ENCODE measurements at regions not wholly inside any gene's neighbourhood (a gene's known extent, or its start where the extent isn't known, plus 50 kb on each side); places are given as distances from the start of the nearest gene placed in this dataset.
"Not testable (repeated sequence)": the region's sequence is repeated elsewhere in the genome, so short reads cannot be mapped to it uniquely, and the experiment has no call there.

GRCh38 chr14:106141242-106142220 is 615.1 kb downstream of the TMEM121 start:
- no peak overlapping the region for H3K4me2 ChIP-seq (ENCODE audit: low read length)
- no peak overlapping the region for H2BK120ac ChIP-seq (ENCODE audit: insufficient read depth, low read length, poor library complexity)
- H3K4me3 ChIP-seq (ENCODE audit: low read depth, low read length) = no peak overlapping the region
- H3K18ac ChIP-seq (ENCODE audit: low read length) = no peak overlapping the region
- no peak overlapping the region for H4K8ac ChIP-seq (ENCODE audit: low read depth, low read length)
- no peaks in the 10 kb centered on the region for H3K4me1 ChIP-seq (ENCODE audit: control insufficient read depth in 1 of 2, insufficient read depth in 2 of 2, low read length in 2 of 2)
- no peak overlapping the region for H2BK12ac ChIP-seq (ENCODE audit: low read length)
- no peaks in the 10 kb centered on the region for H3K79me1 ChIP-seq (ENCODE audit: low read length)
- no peak overlapping the region for H3K23ac ChIP-seq (ENCODE audit: low read length)
- no peaks in the 10 kb centered on the region for H3K27me3 ChIP-seq (ENCODE audit: insufficient read depth, low read length)
- H3K36me3 ChIP-seq (ENCODE audit: control insufficient read depth in 1 of 2, insufficient read depth in 2 of 2, low read length in 2 of 2) = no peaks in the 10 kb centered on the region
- H3K4ac ChIP-seq (ENCODE audit: low read depth, low read length) = no peak overlapping the region
- H2AK5ac ChIP-seq (ENCODE audit: low read length) = no peak overlapping the region
- H3K79me2 ChIP-seq (ENCODE audit: control insufficient read depth, insufficient read depth, low read length, poor library complexity) = no peaks in the 10 kb centered on the region
- no peak overlapping the region for H3K14ac ChIP-seq (ENCODE audit: low read length)
- H4K91ac ChIP-seq (ENCODE audit: low read depth, low read length) = no peak overlapping the region
- no CpG with 5 or more reads among the region's 18 CpGs for WGBS (ENCODE audit: extremely low coverage, insufficient coverage, insufficient read length)
- H3K27ac ChIP-seq (ENCODE audit: low read depth, low read length) = no peak overlapping the region
- peaks cover 16% of the 10 kb centered on the region for H3K9me3 ChIP-seq (ENCODE audit: insufficient read depth, low read depth, low read length)
- H4K12ac ChIP-seq (ENCODE audit: low read depth, low read length) = no peak overlapping the region
- H2AFZ ChIP-seq (ENCODE audit: insufficient read depth, low read length, poor library complexity) = no peak overlapping the region
- H2BK5ac ChIP-seq (ENCODE audit: low read depth, low read length, poor library complexity) = no peak overlapping the region
- no peak overlapping the region for H3K9ac ChIP-seq (ENCODE audit: low read length)
- no peak for DNase-seq

DNA sequence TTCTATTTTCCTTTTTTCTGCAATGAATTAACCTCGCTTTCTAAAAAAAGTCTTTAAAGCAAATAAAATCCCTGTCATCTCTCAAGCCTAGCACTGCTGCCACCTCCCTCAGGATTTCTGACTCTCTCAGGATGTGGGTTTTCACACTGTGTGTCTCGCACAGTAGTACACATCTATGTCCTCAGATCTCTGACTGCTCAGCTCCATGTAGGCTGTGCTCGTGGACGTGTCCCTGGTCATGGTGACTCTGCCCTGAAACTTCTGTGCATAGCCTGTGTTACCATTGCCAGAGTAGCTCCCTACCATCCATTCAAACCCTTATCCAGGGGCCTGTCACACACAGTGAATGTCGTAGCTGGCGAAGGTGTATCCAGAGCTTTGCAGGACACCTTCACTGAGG is 619.3 kb downstream of the TMEM121 start:
- H2AFZ ChIP-seq (ENCODE audit: insufficient read depth, low read length, poor library complexity); H4K8ac ChIP-seq (ENCODE audit: low read depth, low read length); H3K27ac ChIP-seq (ENCODE audit: low read depth, low read length); H3K18ac ChIP-seq (ENCODE audit: low read length); H2BK120ac ChIP-seq (ENCODE audit: insufficient read depth, low read length, poor library complexity); H3K4me3 ChIP-seq (ENCODE audit: low read depth, low read length); H4K91ac ChIP-seq (ENCODE audit: low read depth, low read length); H3K79me1 ChIP-seq (ENCODE audit: low read length); H3K4me2 ChIP-seq (ENCODE audit: low read length); H2BK5ac ChIP-seq (ENCODE audit: low read depth, low read length, poor library complexity); H2AK5ac ChIP-seq (ENCODE audit: low read length); H2BK12ac ChIP-seq (ENCODE audit: low read length); H3K36me3 ChIP-seq (ENCODE audit: control insufficient read depth in 1 of 2, insufficient read depth in 2 of 2, low read length in 2 of 2); H3K23ac ChIP-seq (ENCODE audit: low read length); H3K14ac ChIP-seq (ENCODE audit: low read length); H3K27me3 ChIP-seq (ENCODE audit: insufficient read depth, low read length); H3K79me2 ChIP-seq (ENCODE audit: control insufficient read depth, insufficient read depth, low read length, poor library complexity); H4K12ac ChIP-seq (ENCODE audit: low read depth, low read length); DNase-seq; H3K9ac ChIP-seq (ENCODE audit: low read length); H3K4me1 ChIP-seq (ENCODE audit: control insufficient read depth in 1 of 2, insufficient read depth in 2 of 2, low read length in 2 of 2); H3K4ac ChIP-seq (ENCODE audit: low read depth, low read length): not testable (repeated sequence)
- H3K9me3 ChIP-seq (ENCODE audit: insufficient read depth, low read depth, low read length) = peaks cover 21% of the 10 kb centered on the region
- WGBS (ENCODE audit: extremely low coverage, insufficient coverage, insufficient read length) = no CpG with 5 or more reads among the region's 6 CpGs

- H4K8ac ChIP-seq (ENCODE audit: low read depth, low read length); H3K14ac ChIP-seq (ENCODE audit: low read length); H2AK5ac ChIP-seq (ENCODE audit: low read length); H2BK120ac ChIP-seq (ENCODE audit: insufficient read depth, low read length, poor library complexity); H2BK12ac ChIP-seq (ENCODE audit: low read length); H3K4me3 ChIP-seq (ENCODE audit: low read depth, low read length); H3K27me3 ChIP-seq (ENCODE audit: insufficient read depth, low read length); H3K9ac ChIP-seq (ENCODE audit: low read length); H2AFZ ChIP-seq (ENCODE audit: insufficient read depth, low read length, poor library complexity); H3K4me1 ChIP-seq (ENCODE audit: control insufficient read depth in 1 of 2, insufficient read depth in 2 of 2, low read length in 2 of 2); H3K23ac ChIP-seq (ENCODE audit: low read length); H3K36me3 ChIP-seq (ENCODE audit: control insufficient read depth in 1 of 2, insufficient read depth in 2 of 2, low read length in 2 of 2); H3K18ac ChIP-seq (ENCODE audit: low read length); H4K91ac ChIP-seq (ENCODE audit: low read depth, low read length); H3K79me2 ChIP-seq (ENCODE audit: control insufficient read depth, insufficient read depth, low read length, poor library complexity); H3K27ac ChIP-seq (ENCODE audit: low read depth, low read length); H4K12ac ChIP-seq (ENCODE audit: low read depth, low read length); H3K79me1 ChIP-seq (ENCODE audit: low read length); H3K4me2 ChIP-seq (ENCODE audit: low read length); H3K9me3 ChIP-seq (ENCODE audit: insufficient read depth, low read depth, low read length); H2BK5ac ChIP-seq (ENCODE audit: low read depth, low read length, poor library complexity); H3K4ac ChIP-seq (ENCODE audit: low read depth, low read length): not testable (repeated sequence)
- WGBS (ENCODE audit: extremely low coverage, insufficient coverage, insufficient read length) = no CpG with 5 or more reads among the region's 17 CpGs
- peak; percentile 48 to 78 for DNase-seq
These were observed 627.1 kb downstream of the TMEM121 start for GRCh38 chr14:106153362-106153955.

GRCh38 chr14:106163316-106163715 is 636.9 kb downstream of the TMEM121 start:
- H3K79me2 ChIP-seq (ENCODE audit: control insufficient read depth, insufficient read depth, low read length, poor library complexity) = no peaks in the 10 kb centered on the region
- H3K23ac ChIP-seq (ENCODE audit: low read length) = no peak overlapping the region
- no peaks in the 10 kb centered on the region for H3K36me3 ChIP-seq (ENCODE audit: control insufficient read depth in 1 of 2, insufficient read depth in 2 of 2, low read length in 2 of 2)
- H4K12ac ChIP-seq (ENCODE audit: low read depth, low read length) = no peak overlapping the region
- no peak overlapping the region for H3K18ac ChIP-seq (ENCODE audit: low read length)
- H3K27me3 ChIP-seq (ENCODE audit: insufficient read depth, low read length) = no peaks in the 10 kb centered on the region
- H3K4me1 ChIP-seq (ENCODE audit: control insufficient read depth in 1 of 2, insufficient read depth in 2 of 2, low read length in 2 of 2) = no peaks in the 10 kb centered on the region
- H3K79me1 ChIP-seq (ENCODE audit: low read length) = no peaks in the 10 kb centered on the region
- no peak overlapping the region for H3K4me3 ChIP-seq (ENCODE audit: low read depth, low read length)
- no peak overlapping the region for H3K4me2 ChIP-seq (ENCODE audit: low read length)
- no CpG with 5 or more reads among the region's 3 CpGs for WGBS (ENCODE audit: extremely low coverage, insufficient coverage, insufficient read length)
- no peak overlapping the region for H3K27ac ChIP-seq (ENCODE audit: low read depth, low read length)
- peaks cover 21% of the 10 kb centered on the region for H3K9me3 ChIP-seq (ENCODE audit: insufficient read depth, low read depth, low read length)
- no peak overlapping the region for H2BK5ac ChIP-seq (ENCODE audit: low read depth, low read length, poor library complexity)
- H3K14ac ChIP-seq (ENCODE audit: low read length) = no peak overlapping the region
- H3K4ac ChIP-seq (ENCODE audit: low read depth, low read length) = no peak overlapping the region
- H2AK5ac ChIP-seq (ENCODE audit: low read length) = no peak overlapping the region
- no peak for DNase-seq
- no peak overlapping the region for H4K8ac ChIP-seq (ENCODE audit: low read depth, low read length)
- H2BK120ac ChIP-seq (ENCODE audit: insufficient read depth, low read length, poor library complexity) = no peak overlapping the region
- no peak overlapping the region for H3K9ac ChIP-seq (ENCODE audit: low read length)
- no peak overlapping the region for H2AFZ ChIP-seq (ENCODE audit: insufficient read depth, low read length, poor library complexity)
- H2BK12ac ChIP-seq (ENCODE audit: low read length) = no peak overlapping the region
- no peak overlapping the region for H4K91ac ChIP-seq (ENCODE audit: low read depth, low read length)
